Stimulated activated CD8-positive, alpha-beta memory T cell treated with anti-CD3 and anti-CD28 coated beads, Interleukin-7, amount 100 ng/mL, for 48 hours (primary cell): ENCODE measurements at regions not wholly inside any gene's neighbourhood (a gene's known extent, or its start where the extent isn't known, plus 50 kb on each side); places are given as distances from the start of the nearest gene placed in this dataset.
A peak's percentile ranks its signal among the peaks of the same experiment; 100 is the strongest.

ENCODE experiments used
- DNase-seq, 2 donors: peaks; one replicate each; pipeline ENCODE4 v3.0.0-alpha.2; 2020; ENCODE audit warnings: low read depth in 1 of 2; ENCODE audit errors: extremely low read depth in 1 of 2

- DNase-seq = no peak
These were observed 125.7 kb upstream of the TMPRSS2 start for GRCh38 chr21:41633627-41634026.

GRCh38 chr21:41632748-41633475 is 125.0 kb upstream of the TMPRSS2 start:
- DNase-seq = no peak

GRCh38 chr21:41631564-41632461 is 123.9 kb upstream of the TMPRSS2 start:
- DNase-seq = no peak

GRCh38 chr21:41630917-41631316 is 123.0 kb upstream of the TMPRSS2 start:
- DNase-seq = no peak

GRCh38 chr21:41630249-41630648 is 122.3 kb upstream of the TMPRSS2 start:
- DNase-seq = no peak

GRCh38 chr21:41628256-41628655 is 120.3 kb upstream of the TMPRSS2 start:
- no peak for DNase-seq

- DNase-seq = no peak
These were observed 119.5 kb upstream of the TMPRSS2 start for GRCh38 chr21:41627428-41627827.

- DNase-seq = no peak
These were observed 118.1 kb upstream of the TMPRSS2 start for GRCh38 chr21:41626021-41626420.

- no peak for DNase-seq
These were observed 117.5 kb upstream of the TMPRSS2 start for GRCh38 chr21:41625428-41625827.

- DNase-seq = no peak
These were observed 116.8 kb upstream of the TMPRSS2 start for GRCh38 chr21:41624674-41625310.

GRCh38 chr21:41623945-41624344 is 116.0 kb upstream of the TMPRSS2 start:
- DNase-seq = no peak

GRCh38 chr21:41622831-41623548 is 115.0 kb upstream of the TMPRSS2 start:
- DNase-seq = peak; percentile 47 to 57

GRCh38 chr21:41622201-41622600 is 114.2 kb upstream of the TMPRSS2 start:
- DNase-seq = no peak

- DNase-seq = no peak
These were observed 113.6 kb upstream of the TMPRSS2 start for GRCh38 chr21:41621513-41621912.

GRCh38 chr21:41620982-41621381 is 113.0 kb upstream of the TMPRSS2 start:
- no peak for DNase-seq

- no peak for DNase-seq
These were observed 112.6 kb upstream of the TMPRSS2 start for GRCh38 chr21:41620541-41620940.

GRCh38 chr21:41616031-41616591 is 108.2 kb upstream of the TMPRSS2 start:
- DNase-seq = no peak

GRCh38 chr21:41615613-41616012 is 107.7 kb upstream of the TMPRSS2 start:
- DNase-seq = no peak

- DNase-seq = no peak
These were observed 106.6 kb upstream of the TMPRSS2 start for GRCh38 chr21:41614511-41614910.

GRCh38 chr21:41613533-41613909 is 105.6 kb upstream of the TMPRSS2 start:
- no peak for DNase-seq
